Kidney (tissue), 13 donors: ENCODE measurements at regions not wholly inside any gene's neighbourhood (a gene's known extent, or its start where the extent isn't known, plus 50 kb on each side); places are given as distances from the start of the nearest gene placed in this dataset.

ENCODE experiments used
- DNase-seq, 5 donors: peaks; one replicate each; pipeline ENCODE4 v3.0.0-alpha.2; 2013 to 2020
- FAIRE-seq: peaks from 2 replicates; lab custom pipeline; 2012; peaks lifted over from hg19 to GRCh38; lab: Jason Lieb, UNC
- H3K27ac ChIP-seq, 2 donors: one replicate each; pipeline ENCODE4 v1.7.0; 2013; ENCODE audit warnings: low read depth in 2 of 2, low read length in 2 of 2, inconsistent platforms in 1 of 2
- H3K27me3 ChIP-seq: one replicate; pipeline ENCODE4 v1.7.1; 2013; ENCODE audit warnings: low read length, inconsistent platforms; ENCODE audit not compliant: control insufficient read depth, insufficient read depth
- H3K36me3 ChIP-seq, 3 donors: one replicate each; pipeline versions ENCODE4 v1.7.0 to v1.7.1; 2013; ENCODE audit warnings: low read length in 3 of 3, control low read depth in 1 of 3, inconsistent platforms in 1 of 3; ENCODE audit not compliant: insufficient read depth in 3 of 3, control insufficient read depth in 2 of 3
- H3K4me1 ChIP-seq, 3 donors: one replicate each; pipeline versions ENCODE4 v1.7.0 to v1.7.1; 2013; ENCODE audit warnings: low read length in 3 of 3, inconsistent platforms in 1 of 3, low read depth in 1 of 3; ENCODE audit not compliant: control insufficient read depth in 2 of 3, insufficient read depth in 2 of 3
- H3K4me3 ChIP-seq, 3 donors: one replicate each; pipeline versions ENCODE4 v1.7.0 to v1.8.1; 2013; ENCODE audit warnings: low read length in 3 of 3, control low read depth in 1 of 3, inconsistent platforms in 1 of 3
- H3K9ac ChIP-seq, 3 donors: one replicate each; pipeline versions ENCODE4 v1.7.0 to v1.7.1; 2013; ENCODE audit warnings: low read length in 3 of 3, control low read depth in 1 of 3, inconsistent platforms in 1 of 3
- H3K9me3 ChIP-seq, 3 donors: one replicate each; pipeline versions ENCODE4 v1.7.0 to v1.7.1; 2013; ENCODE audit warnings: low read length in 3 of 3, control low read depth in 1 of 3, inconsistent platforms in 1 of 3; ENCODE audit not compliant: control insufficient read depth in 2 of 3, insufficient read depth in 1 of 3
- CTCF ChIP-seq: IDR thresholded peaks from 3 replicates; pipeline ENCODE4 v1.5.1; 2012; ENCODE audit warnings: mild to moderate bottlenecking, moderate library complexity, borderline replicate concordance; ENCODE audit not compliant: insufficient read depth; ENCODE audit errors: extremely low read depth
- intact Hi-C: fragments of 100-400 bp; cut with DNase I; formaldehyde crosslinking; loops from one replicate; pipeline ENCODE4 v1.11.1; 2022
- donor health status: control.
- donor health status: control.
- donor health status: control.
- donor health status: control.
- donor health status: control.
- donor health status: DM: yes; HTN: yes; CAD: no.
- donor health status: Normal renal cell carcinoma (clear cell type).

DNA sequence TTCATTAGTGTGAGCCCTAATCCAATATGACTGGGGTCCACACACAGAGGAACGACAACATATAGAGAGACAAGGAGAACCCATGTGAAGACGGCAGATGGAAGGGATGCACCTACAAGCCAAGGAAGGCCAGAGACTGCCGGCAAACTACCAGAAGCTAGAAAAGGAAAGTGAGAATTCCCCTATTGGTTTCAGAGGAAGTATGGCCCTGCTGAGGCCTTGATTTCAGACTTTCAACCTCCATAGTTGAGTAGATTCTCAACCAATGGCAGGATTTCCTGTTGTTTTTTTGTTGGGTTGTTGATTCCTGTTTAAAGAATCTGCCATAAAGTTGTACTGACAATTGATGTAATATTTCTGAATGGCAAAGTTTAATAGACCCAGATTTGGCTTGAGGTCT lies 241.5 kb downstream of the SATB2 start:
- Histone ChIP-seq H3K36me3 (no peaks in the 10 kb centered on the region), H3K27me3 (no peaks in the 10 kb centered on the region), H3K4me3 (no peak overlapping the region), H3K4me1 (no peaks in the 10 kb centered on the region), H3K9me3 (no peaks in the 10 kb centered on the region), H3K27ac (no peak overlapping the region), H3K9ac (no peak overlapping the region)
- TF ChIP-seq CTCF: no peak
- intact Hi-C loops: no loop called here
- FAIRE-seq (no peak), DNase-seq (no peak)

DNA sequence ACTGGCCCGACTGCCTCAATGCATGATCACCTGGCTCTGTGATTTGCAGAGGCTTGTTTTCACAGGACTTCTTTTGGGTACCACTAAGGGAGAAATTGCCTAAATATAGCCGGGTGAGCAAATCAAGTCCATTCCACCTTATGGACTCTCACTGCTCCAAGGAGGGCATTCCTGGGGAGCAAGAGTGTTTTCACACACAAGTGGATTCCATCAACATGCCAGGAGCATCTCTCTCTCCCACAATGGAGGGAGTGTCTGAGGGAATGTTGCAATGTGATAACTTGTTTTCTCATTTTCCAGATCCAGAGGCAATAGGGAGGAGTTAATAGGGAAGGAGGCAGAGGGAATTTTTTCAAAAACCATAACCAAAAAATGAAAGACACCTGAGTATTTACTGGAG lies 250.7 kb downstream of the SATB2 start:
- Histone ChIP-seq H3K36me3 (no peaks in the 10 kb centered on the region), H3K27me3 (no peaks in the 10 kb centered on the region), H3K27ac (no peak overlapping the region), H3K9ac (no peak overlapping the region), H3K4me3 (no peak overlapping the region), H3K9me3 (no peaks in the 10 kb centered on the region), H3K4me1 (no peaks in the 10 kb centered on the region)
- intact Hi-C loops: no loop called here
- FAIRE-seq (no peak), DNase-seq (no peak)
- no peak for TF ChIP-seq CTCF

GRCh38 chr2:199206536-199206935 lies 251.2 kb downstream of the SATB2 start:
- H3K27ac ChIP-seq: no peak overlapping the region

More at GRCh38 chr2:199206536-199206935, 251.2 kb downstream of the SATB2 start:
- H3K36me3 ChIP-seq: no peaks in the 10 kb centered on the region
- no peak for TF ChIP-seq CTCF
- FAIRE-seq (no peak), DNase-seq (no peak)
- H3K4me3 ChIP-seq: no peak overlapping the region
- no peaks in the 10 kb centered on the region for H3K9me3 ChIP-seq
- no peak overlapping the region for H3K9ac ChIP-seq
- H3K4me1 ChIP-seq: no peaks in the 10 kb centered on the region
- intact Hi-C loops: no loop called here
- no peaks in the 10 kb centered on the region for H3K27me3 ChIP-seq
